ENCODE measurements at regions not wholly inside any gene's neighbourhood (a gene's known extent, or its start where the extent isn't known, plus 50 kb on each side); places are given as distances from the start of the nearest gene placed in this dataset.
A peak's percentile ranks its signal among the peaks of the same experiment; 100 is the strongest.
"Not testable (repeated sequence)": the region's sequence is repeated elsewhere in the genome, so short reads cannot be mapped to it uniquely, and the experiment has no call there.

DNA sequence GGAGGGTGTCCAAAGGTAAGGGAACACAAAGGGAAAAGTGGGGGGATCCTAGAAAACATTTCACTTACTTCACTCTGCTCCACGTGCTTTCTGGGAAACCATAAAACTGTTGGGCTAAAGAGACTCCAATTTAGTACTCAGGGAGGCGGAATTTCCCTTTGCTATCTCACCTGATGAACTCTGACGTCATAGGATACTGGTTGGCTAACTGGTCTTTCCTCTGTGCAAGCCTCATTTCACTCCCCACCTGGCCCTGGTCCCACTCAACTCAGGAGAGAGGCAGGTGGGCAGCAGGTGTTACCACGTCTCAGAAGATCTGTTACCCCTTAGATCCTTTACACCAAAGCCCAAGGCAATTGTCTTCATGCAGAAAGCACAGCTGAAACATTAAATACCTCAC, 51.8 kb upstream of the PMAIP1 start:
- no peak for DNase-seq

DNA sequence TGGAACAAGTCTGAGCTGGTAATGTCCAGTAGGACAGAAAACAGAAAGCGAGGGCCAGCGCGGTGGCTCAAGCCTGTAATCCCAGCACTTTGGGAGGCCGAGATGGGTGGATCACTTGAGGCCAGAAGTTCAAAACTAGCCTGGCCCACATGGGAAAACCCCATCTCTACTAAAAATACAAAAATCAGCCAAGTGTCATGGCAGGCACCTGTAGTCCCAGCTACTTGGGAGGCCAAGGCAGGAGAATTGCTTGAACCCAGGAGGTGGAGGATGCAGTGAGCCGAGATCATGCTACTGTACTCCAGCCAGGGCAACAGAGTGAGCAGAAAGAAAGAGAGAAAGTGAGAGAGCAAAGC, 52.3 kb upstream of the PMAIP1 start:
- not testable (repeated sequence) for DNase-seq

GRCh38 chr18:59846814-59847490, 52.8 kb upstream of the PMAIP1 start:
- no peak for DNase-seq

DNA sequence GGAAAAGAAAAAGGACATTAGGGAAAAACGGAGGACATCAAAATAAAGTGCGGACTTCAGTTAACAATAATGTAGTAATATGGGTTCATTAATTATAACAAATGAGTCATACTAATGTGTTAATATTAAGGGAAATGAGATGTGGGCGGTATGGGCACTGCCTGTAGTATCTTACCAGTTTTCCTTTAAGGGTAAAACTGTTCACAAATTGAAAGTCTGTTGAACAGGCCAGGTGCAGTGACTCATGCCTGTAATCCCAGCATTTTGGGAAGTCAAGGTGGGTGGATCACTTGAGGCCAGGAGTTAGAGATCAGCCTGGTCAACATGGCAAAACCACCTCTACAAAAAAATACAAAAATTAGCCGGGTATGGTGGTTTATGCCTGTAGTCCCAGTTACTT, 56.8 kb upstream of the PMAIP1 start:
- DNase-seq, result no peak

DNA sequence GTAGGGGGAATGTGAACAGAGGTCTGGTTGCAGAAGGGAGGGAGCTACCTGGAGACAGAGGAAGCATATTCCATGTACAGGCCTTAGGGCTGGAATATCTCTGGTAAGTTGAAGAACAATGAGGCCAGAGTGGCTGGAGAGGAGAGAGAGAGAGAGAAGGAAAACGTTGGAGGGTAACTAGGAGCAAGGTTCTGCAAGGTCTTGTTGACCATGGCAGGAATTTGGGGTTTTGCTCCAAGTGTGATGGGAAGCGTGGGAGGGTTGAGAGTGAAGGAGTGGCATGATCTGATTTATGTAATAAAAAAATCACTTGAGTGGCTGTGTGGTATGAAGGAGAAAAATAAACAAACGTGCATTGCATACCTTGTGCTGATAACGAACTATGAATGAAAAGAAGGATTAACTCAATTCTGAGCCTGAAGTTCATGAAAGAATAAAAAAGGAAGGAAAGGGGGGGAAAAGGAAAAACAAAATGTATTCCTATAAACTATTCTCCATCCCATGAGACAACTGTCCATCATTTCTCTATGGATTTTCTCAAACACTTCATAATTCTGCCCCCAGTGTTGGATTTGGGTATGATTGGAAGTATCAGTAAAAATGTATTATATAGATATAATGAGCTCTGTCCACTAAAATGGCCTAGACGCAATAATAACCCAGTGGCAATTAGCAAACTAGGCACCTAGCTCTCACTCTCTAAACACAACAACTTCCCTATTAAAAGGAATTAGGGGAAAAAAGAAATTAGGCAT, 59.7 kb upstream of the PMAIP1 start:
- DNase-seq, result no peak

GRCh38 chr18:59839246-59839645, 60.5 kb upstream of the PMAIP1 start:
- no peak for DNase-seq

DNA sequence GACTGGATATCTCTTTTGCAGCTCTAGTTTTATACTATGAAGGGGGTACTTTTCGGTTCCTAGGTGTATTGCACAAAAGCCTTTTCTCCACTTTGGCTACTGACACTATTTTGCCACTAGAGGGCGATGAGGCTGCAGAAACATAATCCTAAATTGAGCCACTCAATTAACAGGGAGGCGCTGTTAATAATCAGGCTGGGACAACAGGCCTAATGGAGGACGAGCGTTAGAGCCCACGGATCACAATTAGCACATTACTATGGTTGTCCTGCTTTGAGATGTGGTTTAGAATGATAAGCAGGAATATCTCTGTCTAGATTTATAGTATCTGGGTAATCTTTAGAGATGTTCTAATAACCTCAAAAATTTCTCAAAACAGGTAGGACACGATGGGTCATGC, 62.2 kb upstream of the PMAIP1 start:
- peak; percentile 40 for DNase-seq

DNA sequence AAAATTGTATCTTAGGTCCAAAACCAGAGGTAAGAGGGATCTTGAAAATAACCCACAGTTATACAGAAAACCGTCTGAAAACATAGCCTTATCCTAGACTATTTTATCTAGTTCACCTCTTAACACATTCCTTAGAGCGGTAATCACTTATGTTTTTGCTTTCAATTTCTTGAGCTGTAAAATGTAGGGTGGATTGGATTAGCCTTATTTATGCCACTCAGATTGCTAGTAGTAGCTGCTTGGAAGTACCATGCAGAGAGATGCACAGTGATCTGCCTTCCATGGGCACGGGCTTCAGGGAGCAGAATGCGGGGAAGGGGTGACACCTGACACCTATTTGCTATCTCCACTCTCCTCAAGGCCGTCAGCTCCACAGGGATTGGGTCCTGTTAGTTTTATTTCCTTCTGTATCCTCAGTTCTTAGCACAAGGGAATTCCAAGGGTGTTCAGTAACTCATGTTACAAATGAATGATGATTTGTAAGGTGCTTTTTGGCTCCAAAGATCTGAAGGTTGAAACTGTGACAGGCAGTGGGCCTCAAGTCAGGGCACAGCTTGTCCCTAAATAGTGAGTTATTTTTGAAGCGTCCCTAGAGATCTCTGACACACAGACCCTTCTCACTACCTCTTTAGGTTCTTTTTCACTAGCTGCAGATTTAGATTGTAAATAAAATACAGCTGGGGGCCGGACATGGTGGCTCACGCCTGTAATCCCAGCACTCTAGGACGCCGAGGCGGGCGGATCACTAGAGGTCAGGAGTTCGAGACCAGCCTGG, 64.0 kb upstream of the PMAIP1 start:
- no peak for DNase-seq

GRCh38 chr18:59834267-59834666, 65.5 kb upstream of the PMAIP1 start:
- DNase-seq, result no peak

DNA sequence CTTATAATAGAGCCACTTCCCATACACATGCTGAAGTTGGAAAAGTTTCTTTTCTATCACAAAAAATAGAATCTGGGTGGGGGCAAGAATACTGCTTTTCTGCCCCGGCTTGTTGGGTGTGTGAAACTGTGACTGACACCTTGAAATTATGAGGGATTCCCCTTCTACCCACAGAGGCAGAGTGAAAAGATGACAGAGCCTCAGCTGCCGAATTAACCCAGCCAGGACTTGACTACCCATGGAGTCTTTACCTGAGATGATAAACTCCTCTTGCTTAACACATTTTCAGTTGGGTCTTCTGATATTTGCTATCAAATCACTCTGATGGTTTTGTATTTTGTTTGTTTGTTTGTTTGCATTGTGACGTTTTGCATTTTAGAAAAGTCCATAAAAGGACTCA, 66.0 kb upstream of the PMAIP1 start:
- DNase-seq, result no peak

- DNase-seq, result peak; percentile 10
These were observed 76.1 kb upstream of the PMAIP1 start for GRCh38 chr18:59823596-59824195.

GRCh38 chr18:59822612-59823550, 76.9 kb upstream of the PMAIP1 start:
- no peak for DNase-seq

- DNase-seq, result no peak
These were observed 77.8 kb upstream of the PMAIP1 start for GRCh38 chr18:59821983-59822382.

- DNase-seq, result no peak
These were observed 79.1 kb upstream of the PMAIP1 start for GRCh38 chr18:59820663-59821062.

DNA sequence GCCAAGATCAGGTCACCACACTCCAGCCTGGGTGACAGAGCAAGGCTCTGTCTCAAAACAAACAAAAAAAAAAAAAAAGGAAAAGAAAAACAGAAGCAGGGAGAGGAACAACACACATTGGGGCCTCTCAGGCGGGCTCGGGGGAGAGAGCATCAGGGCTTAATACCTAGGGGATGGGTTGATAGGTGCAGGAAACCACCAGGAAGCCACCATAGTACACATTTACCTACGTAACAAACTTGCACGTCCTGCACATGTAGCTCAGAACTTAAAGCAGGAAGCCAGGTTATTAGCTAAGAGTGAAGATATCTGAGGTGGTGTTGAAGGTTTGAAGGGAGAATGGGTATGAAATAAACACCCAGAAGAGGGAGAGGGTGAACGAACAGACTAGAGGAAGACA, 81.0 kb upstream of the PMAIP1 start:
- DNase-seq, result no peak

DNA sequence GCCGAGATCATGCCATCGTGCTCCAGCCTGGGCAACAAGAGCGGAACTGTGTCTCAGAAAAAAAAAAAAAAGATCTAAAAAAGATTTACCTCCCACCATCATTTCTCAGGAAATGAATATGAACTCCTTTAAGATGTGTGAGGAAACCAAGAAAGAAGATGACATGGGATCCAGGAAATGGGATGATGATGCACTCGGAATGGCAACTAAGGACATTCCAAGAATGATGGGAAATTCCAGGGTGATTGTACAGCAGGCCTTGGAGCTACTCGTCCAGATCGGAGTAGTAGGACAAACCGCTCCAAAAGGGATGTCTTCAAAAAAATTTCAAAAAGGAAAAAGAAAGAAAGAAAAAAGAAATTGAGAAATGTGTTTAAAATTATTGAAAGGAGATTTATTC, 84.9 kb upstream of the PMAIP1 start:
- DNase-seq, result no peak

DNA sequence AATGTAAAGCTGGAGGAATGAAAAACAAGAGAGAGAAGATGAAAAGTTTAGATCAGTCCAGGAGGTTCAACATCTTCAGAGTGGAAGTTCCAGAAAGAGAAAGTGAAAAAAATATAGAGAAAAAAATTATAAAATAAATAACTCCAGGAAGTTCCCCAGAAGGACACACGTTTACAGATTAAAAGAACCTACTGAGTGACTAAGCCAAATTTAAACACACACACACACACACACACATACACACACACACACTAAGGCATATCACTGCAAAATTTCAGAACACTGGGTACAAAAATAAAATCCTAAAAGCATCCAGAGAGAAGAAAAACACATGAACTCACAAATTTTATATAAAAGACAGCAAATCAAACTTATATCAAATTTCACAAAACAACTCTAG, 85.9 kb upstream of the PMAIP1 start:
- no peak for DNase-seq

GRCh38 chr18:59810735-59811520, 88.9 kb upstream of the PMAIP1 start:
- no peak for DNase-seq

DNA sequence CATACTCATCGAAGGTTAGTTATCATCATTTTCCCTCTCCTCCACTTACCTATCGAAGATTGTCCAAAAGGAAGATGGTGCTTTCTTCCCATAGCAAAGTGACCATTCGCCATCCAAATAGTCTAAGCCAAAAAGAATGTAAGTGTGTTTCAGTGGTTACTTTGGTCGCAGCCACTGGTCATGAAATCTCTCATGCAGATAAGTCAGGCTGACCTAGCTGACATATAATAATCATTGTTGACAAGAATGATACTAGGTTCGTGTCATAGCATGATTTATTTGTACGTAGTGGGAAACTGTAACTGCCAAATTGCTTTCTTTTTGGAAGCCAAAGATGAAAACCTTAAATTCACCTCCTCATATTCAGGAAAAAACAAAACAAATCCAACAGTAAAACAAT, 89.6 kb upstream of the PMAIP1 start:
- no peak for DNase-seq

GRCh38 chr18:59802031-59802430, 97.8 kb upstream of the PMAIP1 start:
- DNase-seq, result no peak

- DNase-seq, result no peak
These were observed 98.2 kb upstream of the PMAIP1 start for GRCh38 chr18:59801576-59801975.

DNA sequence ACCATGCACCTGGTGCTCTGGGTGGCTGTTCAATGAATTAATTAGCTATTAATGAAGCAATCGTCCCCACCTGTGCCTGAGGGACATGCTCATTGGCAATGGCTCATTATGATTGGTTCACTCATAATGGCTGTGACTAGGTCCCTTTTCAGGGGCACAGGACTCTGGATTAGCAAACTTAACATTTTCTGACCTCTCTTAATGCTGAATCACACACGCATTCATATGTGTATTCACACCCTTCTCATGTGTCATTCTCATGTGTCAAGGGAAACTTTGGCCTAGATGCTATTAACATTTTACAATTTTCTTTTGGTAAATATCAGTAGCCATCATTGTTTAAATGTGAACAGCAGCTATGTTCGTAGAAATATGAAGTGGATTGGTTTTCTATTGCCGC, 98.9 kb upstream of the PMAIP1 start:
- DNase-seq, result no peak

Data from GDM1 (cell line).